C4-2B (cell line): ENCODE measurements at regions not wholly inside any gene's neighbourhood (a gene's known extent, or its start where the extent isn't known, plus 50 kb on each side); places are given as distances from the start of the nearest gene placed in this dataset.

Experiments used
- ZFX ChIP-seq: fragments of 450-650 bp; IDR thresholded peaks from 2 replicates; pipeline ENCODE4 v1.6.1; 2017
- TF ChIP-seq, protein P1 (sequence below): fragments of 450-650 bp; conservative IDR thresholded peaks from 2 replicates; pipeline ENCODE4 v1.5.1; 2017; ENCODE audit warnings: mild to moderate bottlenecking

DNA sequence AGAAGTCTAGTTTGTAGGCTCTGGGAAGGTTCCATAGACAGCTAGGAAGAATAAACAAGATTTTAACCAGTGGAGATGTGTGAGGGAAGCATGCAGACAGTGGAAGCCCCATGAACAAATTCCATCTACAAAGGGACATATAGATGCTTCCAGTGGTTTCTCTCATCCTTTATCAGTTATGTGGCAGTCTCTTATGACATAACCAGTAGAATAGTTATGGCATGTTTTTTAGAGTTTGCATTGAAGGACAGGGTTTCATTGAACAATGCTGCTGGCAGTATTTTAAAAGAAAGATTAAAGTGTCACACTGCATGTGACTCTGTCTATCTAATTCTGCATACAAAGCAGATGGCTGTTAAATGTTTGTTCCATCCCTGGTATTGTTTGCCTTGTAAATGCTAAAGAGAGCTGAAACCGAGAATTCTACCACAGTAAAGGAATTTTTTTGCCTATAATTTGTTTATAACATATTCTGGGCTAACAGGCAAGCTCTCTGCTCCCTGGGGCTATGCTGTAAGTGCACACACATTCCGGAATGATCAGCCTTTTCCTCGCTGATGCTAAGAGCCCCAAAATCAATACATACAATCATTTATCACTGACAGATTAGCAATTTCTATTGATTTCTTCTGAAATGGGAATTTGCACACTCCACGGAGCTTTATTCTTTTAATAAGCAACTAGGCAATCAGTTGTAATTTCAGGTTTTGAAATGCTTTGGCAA, 76.8 kb upstream of the PELI1 start:
- TF ChIP-seq, protein P1, sequence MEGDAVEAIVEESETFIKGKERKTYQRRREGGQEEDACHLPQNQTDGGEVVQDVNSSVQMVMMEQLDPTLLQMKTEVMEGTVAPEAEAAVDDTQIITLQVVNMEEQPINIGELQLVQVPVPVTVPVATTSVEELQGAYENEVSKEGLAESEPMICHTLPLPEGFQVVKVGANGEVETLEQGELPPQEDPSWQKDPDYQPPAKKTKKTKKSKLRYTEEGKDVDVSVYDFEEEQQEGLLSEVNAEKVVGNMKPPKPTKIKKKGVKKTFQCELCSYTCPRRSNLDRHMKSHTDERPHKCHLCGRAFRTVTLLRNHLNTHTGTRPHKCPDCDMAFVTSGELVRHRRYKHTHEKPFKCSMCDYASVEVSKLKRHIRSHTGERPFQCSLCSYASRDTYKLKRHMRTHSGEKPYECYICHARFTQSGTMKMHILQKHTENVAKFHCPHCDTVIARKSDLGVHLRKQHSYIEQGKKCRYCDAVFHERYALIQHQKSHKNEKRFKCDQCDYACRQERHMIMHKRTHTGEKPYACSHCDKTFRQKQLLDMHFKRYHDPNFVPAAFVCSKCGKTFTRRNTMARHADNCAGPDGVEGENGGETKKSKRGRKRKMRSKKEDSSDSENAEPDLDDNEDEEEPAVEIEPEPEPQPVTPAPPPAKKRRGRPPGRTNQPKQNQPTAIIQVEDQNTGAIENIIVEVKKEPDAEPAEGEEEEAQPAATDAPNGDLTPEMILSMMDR, result no peak
- no peak for TF ChIP-seq ZFX
